ENCODE measurements at regions not wholly inside any gene's neighbourhood (a gene's known extent, or its start where the extent isn't known, plus 50 kb on each side); places are given as distances from the start of the nearest gene placed in this dataset.
"Not testable (repeated sequence)": the region's sequence is repeated elsewhere in the genome, so short reads cannot be mapped to it uniquely, and the experiment has no call there.

- Mint-ChIP-seq H3K27me3 (peaks cover 3% of the 10 kb centered on the region), H3K4me3 (no peak overlapping the region), H3K4me1 (no peaks in the 10 kb centered on the region), H3K9me3 (no peaks in the 10 kb centered on the region), H3K27ac (no peak overlapping the region), H3K36me3 (ENCODE audit: low read depth) (no peaks in the 10 kb centered on the region)
- intact Hi-C loops (cut with micrococcal nuclease), result no loop called here
- no peak for DNase-seq
These were observed 180.3 kb upstream of the E2F8 start for GRCh38 chr11:19420868-19421533.

- no peaks in the 10 kb centered on the region for H3K36me3 Mint-ChIP-seq (ENCODE audit: low read depth)
- DNase-seq, result no peak
- no peaks in the 10 kb centered on the region for H3K4me1 Mint-ChIP-seq
- H3K27me3 Mint-ChIP-seq, result peaks cover 5% of the 10 kb centered on the region
- no peaks in the 10 kb centered on the region for H3K9me3 Mint-ChIP-seq
- H3K4me3 Mint-ChIP-seq, result no peak overlapping the region
- no peak overlapping the region for H3K27ac Mint-ChIP-seq
- intact Hi-C loops (cut with micrococcal nuclease), result no loop called here
These were observed 179.1 kb upstream of the E2F8 start for GRCh38 chr11:19419808-19420207.

DNA sequence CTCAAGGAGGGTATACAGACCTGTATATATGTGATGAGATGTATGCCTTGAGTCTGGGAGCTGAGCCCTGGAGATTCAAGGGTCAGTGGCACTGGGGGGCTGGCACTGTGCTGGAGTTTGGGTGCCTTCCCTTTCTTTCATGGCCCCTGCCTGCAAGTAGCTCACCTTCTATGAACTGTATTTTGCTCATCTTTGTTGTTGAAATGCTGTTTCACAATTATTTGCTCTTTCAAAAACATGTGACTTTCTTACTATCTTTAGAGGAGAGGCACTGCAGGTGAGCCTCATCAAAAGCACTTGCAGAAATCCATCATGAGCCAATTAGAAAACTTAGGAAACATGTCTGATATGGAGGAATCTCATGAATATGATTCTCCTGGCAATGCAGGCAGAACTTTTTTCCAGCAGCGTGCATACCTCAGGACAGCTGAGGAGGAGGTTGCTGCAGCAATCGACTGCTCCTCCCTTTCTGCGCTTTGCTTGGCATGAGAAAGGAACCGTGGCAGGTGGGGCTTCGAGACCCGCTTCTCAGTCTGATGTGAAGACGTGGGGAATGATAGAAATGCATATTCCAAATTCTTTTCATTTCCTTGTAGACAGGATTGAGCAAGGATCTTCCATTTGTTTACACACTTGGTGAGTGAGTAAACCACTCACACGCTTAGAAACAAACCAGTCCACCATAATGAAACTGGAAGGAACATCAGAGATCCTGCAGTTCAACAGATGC, 178.4 kb upstream of the E2F8 start:
- Mint-ChIP-seq H3K4me3 (no peak overlapping the region), H3K4me1 (no peaks in the 10 kb centered on the region), H3K36me3 (ENCODE audit: low read depth) (no peaks in the 10 kb centered on the region), H3K27me3 (peaks cover 6% of the 10 kb centered on the region), H3K9me3 (no peaks in the 10 kb centered on the region), H3K27ac (no peak overlapping the region)
- DNase-seq, result no peak
- intact Hi-C loops (cut with micrococcal nuclease), result no loop called here

DNA sequence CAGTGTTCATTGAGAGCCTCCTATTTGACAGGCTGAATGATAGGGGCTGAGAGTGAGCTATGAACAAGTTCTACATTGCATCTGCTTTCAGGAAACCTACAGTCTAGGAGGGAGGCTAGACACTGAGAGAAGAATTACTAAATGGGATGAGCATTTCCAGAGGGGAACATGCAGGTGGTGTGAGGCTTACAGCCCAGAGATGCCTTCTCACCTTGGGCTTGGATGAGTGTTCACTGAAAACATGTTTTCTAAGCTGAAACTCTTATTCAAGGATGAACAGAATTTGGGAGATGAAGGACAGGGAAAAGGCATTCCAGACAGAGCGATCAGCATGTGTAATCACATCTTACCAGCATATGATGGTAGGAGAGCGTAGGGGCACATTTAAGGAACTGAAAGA, 177.5 kb upstream of the E2F8 start:
- no peak for DNase-seq
- H3K36me3 Mint-ChIP-seq (ENCODE audit: low read depth), result no peaks in the 10 kb centered on the region
- peaks cover 4% of the 10 kb centered on the region for H3K27me3 Mint-ChIP-seq
- no peak overlapping the region for H3K27ac Mint-ChIP-seq
- H3K4me3 Mint-ChIP-seq, result no peak overlapping the region
- intact Hi-C loops (cut with micrococcal nuclease), result no loop called here
- no peaks in the 10 kb centered on the region for H3K4me1 Mint-ChIP-seq
- H3K9me3 Mint-ChIP-seq, result no peaks in the 10 kb centered on the region

GRCh38 chr11:19412070-19412469, 171.3 kb upstream of the E2F8 start:
- H3K27ac Mint-ChIP-seq; H3K36me3 Mint-ChIP-seq (ENCODE audit: low read depth); intact Hi-C loops (cut with micrococcal nuclease); H3K4me3 Mint-ChIP-seq; DNase-seq; H3K27me3 Mint-ChIP-seq; H3K9me3 Mint-ChIP-seq; H3K4me1 Mint-ChIP-seq: not testable (repeated sequence)

DNA sequence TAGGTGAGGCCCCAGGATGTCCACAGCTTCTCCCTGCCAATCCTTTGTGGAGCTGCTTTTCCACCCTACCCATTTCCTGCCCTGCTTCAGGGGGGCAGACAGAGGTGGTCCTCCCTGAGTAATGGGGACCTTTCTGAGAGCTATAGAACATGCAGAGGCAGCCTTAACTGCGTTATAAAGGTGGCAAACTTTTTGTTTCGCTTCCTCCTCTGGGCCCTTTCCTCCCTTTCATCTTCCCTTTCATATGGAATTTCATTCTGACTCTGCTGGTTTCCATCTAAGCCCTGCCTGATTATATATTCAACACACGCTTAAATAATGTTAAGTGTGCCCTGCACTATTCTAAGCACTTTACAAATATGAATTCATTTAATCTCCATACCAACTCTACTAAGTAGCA, 169.3 kb upstream of the E2F8 start:
- no peaks in the 10 kb centered on the region for H3K9me3 Mint-ChIP-seq
- no peak for DNase-seq
- H3K36me3 Mint-ChIP-seq (ENCODE audit: low read depth), result no peaks in the 10 kb centered on the region
- H3K27me3 Mint-ChIP-seq, result peaks cover 7% of the 10 kb centered on the region
- H3K4me1 Mint-ChIP-seq, result no peaks in the 10 kb centered on the region
- no peak overlapping the region for H3K27ac Mint-ChIP-seq
- H3K4me3 Mint-ChIP-seq, result no peak overlapping the region
- intact Hi-C loops (cut with micrococcal nuclease), result no loop called here

- Mint-ChIP-seq H3K27me3 (peaks cover 3% of the 10 kb centered on the region), H3K4me1 (no peaks in the 10 kb centered on the region), H3K9me3 (no peaks in the 10 kb centered on the region), H3K36me3 (ENCODE audit: low read depth) (no peaks in the 10 kb centered on the region), H3K4me3 (no peak overlapping the region), H3K27ac (no peak overlapping the region)
- intact Hi-C loops (cut with micrococcal nuclease), result no loop called here
- DNase-seq, result no peak
These were observed 168.6 kb upstream of the E2F8 start for GRCh38 chr11:19409307-19409706.

GRCh38 chr11:19407677-19408270, 167.0 kb upstream of the E2F8 start:
- Mint-ChIP-seq H3K9me3 (no peaks in the 10 kb centered on the region), H3K4me3 (no peak overlapping the region), H3K27ac (no peak overlapping the region), H3K27me3 (peaks cover 3% of the 10 kb centered on the region), H3K4me1 (no peaks in the 10 kb centered on the region), H3K36me3 (ENCODE audit: low read depth) (no peaks in the 10 kb centered on the region)
- no peak for DNase-seq
- intact Hi-C loops (cut with micrococcal nuclease), result no loop called here

GRCh38 chr11:19405966-19406365, 165.2 kb upstream of the E2F8 start:
- Mint-ChIP-seq H3K36me3 (ENCODE audit: low read depth) (no peaks in the 10 kb centered on the region), H3K4me1 (no peaks in the 10 kb centered on the region)

DNA sequence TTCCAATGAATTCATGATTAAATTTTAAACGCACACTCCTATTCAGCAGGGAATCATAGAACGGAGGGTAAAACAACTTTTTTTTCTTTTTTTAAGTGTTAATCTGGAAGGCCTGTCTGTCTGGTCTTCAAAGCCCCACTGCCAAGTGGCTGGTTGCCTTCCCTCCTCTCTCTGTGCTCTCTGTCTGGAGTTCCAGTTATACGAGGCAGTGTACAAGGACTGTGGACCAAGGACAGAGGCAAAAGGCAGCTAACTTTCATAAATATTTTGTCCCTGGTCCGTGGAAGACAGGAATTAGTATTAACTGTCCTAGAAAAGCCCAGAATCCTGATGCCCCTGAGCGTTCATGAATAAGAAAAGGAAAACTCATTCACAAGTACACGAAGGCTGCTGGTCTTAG, 164.0 kb upstream of the E2F8 start:
- Mint-ChIP-seq H3K9me3 (no peaks in the 10 kb centered on the region), H3K4me3 (no peak overlapping the region), H3K4me1 (no peaks in the 10 kb centered on the region), H3K27me3 (peaks cover 5% of the 10 kb centered on the region), H3K36me3 (ENCODE audit: low read depth) (no peaks in the 10 kb centered on the region), H3K27ac (no peak overlapping the region)
- intact Hi-C loops (cut with micrococcal nuclease), result no loop called here
- no peak for DNase-seq

More at GRCh38 chr11:19405966-19406365, 165.2 kb upstream of the E2F8 start:
- Mint-ChIP-seq H3K4me3 (no peak overlapping the region), H3K9me3 (no peaks in the 10 kb centered on the region), H3K27me3 (peaks cover 5% of the 10 kb centered on the region), H3K27ac (no peak overlapping the region)
- intact Hi-C loops (cut with micrococcal nuclease), result no loop called here
- no peak for DNase-seq

DNA sequence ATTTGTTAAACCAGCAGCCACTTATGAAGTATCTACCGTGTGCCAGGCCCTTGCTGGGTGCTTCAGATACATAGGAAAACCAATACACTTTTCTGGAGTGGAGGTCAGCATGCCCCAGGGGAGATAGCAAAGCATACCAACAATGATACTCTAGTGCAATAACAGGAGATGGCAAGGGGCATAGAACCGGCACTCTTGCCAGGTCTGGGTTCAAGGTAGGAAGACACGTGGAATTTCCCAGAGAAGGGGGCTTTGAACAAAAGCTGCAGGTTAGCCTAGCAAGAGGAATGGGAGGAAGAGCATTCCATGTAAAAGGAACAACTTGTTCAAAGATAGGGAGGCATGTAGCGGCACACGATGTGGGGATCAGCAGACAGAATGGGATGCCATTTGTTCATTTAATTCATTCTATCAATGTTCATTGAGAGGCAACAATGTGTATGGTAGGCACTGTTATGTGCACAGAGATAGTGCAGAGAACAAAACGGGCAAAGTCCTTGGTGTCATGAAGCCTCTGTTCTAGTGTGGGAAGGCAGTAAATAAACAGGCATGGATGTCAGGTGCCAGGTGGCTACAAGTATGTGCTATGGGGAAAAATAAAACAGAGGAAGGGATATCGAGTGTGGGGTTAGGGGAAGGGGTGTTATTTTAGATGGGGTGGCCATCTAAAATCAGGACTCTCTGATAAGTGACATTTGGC, 162.6 kb upstream of the E2F8 start:
- intact Hi-C loops (cut with micrococcal nuclease), result no loop called here
- no peak overlapping the region for H3K27ac Mint-ChIP-seq
- H3K4me3 Mint-ChIP-seq, result no peak overlapping the region
- DNase-seq, result no peak
- H3K4me1 Mint-ChIP-seq, result no peaks in the 10 kb centered on the region
- peaks cover 5% of the 10 kb centered on the region for H3K27me3 Mint-ChIP-seq
- H3K36me3 Mint-ChIP-seq (ENCODE audit: low read depth), result no peaks in the 10 kb centered on the region
- no peaks in the 10 kb centered on the region for H3K9me3 Mint-ChIP-seq

DNA sequence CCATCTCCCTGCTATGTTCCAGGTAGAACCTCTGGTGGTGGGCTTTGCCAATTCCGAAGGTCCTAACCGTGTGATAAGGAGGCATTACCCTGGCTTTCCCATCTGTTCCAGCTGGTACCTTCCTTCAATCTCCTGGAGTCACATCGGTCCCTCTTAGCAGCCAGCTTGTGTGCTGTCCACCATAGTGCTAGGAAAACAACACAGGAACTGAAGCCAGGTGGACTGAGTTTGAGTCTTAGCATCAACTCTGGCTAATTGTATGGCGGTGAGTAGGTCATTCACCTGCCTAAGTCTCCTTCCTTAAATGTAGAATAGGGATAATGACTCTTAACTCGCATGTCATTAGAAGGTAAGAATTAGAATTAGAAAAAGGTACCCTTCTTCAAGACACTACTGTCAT, 159.6 kb upstream of the E2F8 start:
- H3K27ac Mint-ChIP-seq, result no peak overlapping the region
- H3K9me3 Mint-ChIP-seq, result no peaks in the 10 kb centered on the region
- peaks cover 7% of the 10 kb centered on the region for H3K27me3 Mint-ChIP-seq
- H3K36me3 Mint-ChIP-seq (ENCODE audit: low read depth), result no peaks in the 10 kb centered on the region
- intact Hi-C loops (cut with micrococcal nuclease), result no loop called here
- no peak overlapping the region for H3K4me3 Mint-ChIP-seq
- no peak for DNase-seq
- H3K4me1 Mint-ChIP-seq, result no peaks in the 10 kb centered on the region

DNA sequence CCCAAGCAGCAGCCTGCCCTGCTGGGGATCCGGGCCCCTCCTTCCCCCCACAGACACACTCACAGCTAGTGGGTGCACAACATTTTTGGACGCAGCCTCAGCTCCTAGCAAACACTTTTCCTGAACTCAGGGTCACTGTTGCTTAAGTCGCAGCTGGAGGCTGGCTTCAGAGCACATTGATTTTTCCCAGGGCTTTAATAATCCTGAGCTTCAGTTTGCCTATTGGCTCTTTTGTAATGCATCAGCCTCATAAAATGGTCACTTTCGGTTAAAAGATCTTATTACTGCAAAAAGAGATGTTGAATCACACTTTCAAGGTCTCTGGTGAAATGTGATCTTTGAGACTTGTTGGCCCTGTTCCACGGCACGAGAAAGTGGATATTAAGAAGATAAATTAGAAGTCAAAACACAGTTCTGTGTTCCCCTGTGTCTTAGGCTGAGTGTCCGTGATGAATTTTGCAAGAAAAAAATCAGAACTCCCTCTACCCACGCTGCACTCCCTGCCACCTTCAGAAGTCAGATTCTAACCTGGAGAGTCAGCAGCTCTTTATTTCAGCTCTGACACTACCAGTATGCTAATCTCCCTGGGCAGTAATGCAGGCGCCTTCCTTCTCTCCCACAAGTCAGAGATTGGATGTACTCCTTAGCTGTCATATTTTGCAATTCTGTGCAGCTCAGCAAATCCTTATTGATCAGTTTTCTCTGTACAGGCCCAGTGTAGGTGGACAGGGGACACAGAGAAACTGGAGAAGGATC, 158.2 kb upstream of the E2F8 start:
- peaks cover 6% of the 10 kb centered on the region for H3K4me1 Mint-ChIP-seq
- intact Hi-C loops (cut with micrococcal nuclease), result no loop called here
- no peak overlapping the region for H3K4me3 Mint-ChIP-seq
- no peak overlapping the region for H3K27ac Mint-ChIP-seq
- no peaks in the 10 kb centered on the region for H3K9me3 Mint-ChIP-seq
- no peak for DNase-seq
- H3K27me3 Mint-ChIP-seq, result peaks cover 7% of the 10 kb centered on the region
- no peaks in the 10 kb centered on the region for H3K36me3 Mint-ChIP-seq (ENCODE audit: low read depth)
